Stomach (tissue), 4 donors: ENCODE measurements at regions not wholly inside any gene's neighbourhood (a gene's known extent, or its start where the extent isn't known, plus 50 kb on each side); places are given as distances from the start of the nearest gene placed in this dataset.

Experiments used
- CTCF ChIP-seq, 7 experiments: fragments of 450-650 bp in 4 of 7; fragments of 200-600 bp in 3 of 7; sonication (generic) in 3 of 7; IDR thresholded peaks; one replicate each; pipeline ENCODE4 v1.5.1; 2016 to 2019; ENCODE audit warnings: antibody characterized with exemption in 7 of 7, control low read depth in 2 of 7, mild to moderate bottlenecking in 1 of 7
- EP300 ChIP-seq: sonication (generic); formaldehyde crosslinking; IDR thresholded peaks from one replicate; pipeline ENCODE4 v1.6.1; 2017; ENCODE audit warnings: antibody characterized with exemption

GRCh38 chr10:42988517-42989395 lies 88.1 kb upstream of the RET start:
- TF ChIP-seq CTCF (IDR thresholded peaks at IDR 0.05) (no peak), EP300 (no peak)
